Activated CD4-positive, CD25-positive, alpha-beta regulatory T cell treated with anti-CD3 and anti-CD28 coated beads, Interleukin-2, amount 50 U/mL, for 24 hours (primary cell): ENCODE measurements at regions not wholly inside any gene's neighbourhood (a gene's known extent, or its start where the extent isn't known, plus 50 kb on each side); places are given as distances from the start of the nearest gene placed in this dataset.

Experiments used
- ATAC-seq, 2 donors: fragments of 150-1000 bp; cut with Tn5 transposase; one replicate each; pipeline ENCODE4 v1.10.0; 2021; ENCODE audit warnings: mild to moderate bottlenecking in 1 of 2, moderate library complexity in 1 of 2

- no peak for ATAC-seq
These were observed 2194.3 kb upstream of the CELF4 start for GRCh38 chr18:39759926-39760325.

DNA sequence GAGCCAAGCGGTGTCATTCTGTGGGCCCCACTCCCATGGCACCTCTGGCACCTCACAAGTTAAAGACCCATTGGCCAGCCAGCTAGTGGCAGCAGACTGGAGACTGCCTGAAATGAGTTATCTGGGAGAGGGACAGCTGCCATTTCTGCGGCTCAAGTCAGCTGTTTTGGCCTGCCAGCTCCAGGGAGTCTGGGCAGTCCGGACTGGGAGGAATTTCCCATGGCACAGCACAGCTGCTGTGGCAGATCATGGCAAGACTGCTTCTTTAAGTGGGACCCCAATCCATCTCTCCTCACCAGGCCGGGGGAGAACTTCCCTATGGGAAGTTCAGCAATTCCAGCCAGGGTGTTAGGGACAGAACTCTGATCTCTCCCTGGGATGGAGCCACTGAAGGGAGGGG is 2187.6 kb upstream of the CELF4 start:
- no peak for ATAC-seq

GRCh38 chr18:39752351-39752750 is 2186.8 kb upstream of the CELF4 start:
- ATAC-seq = no peak

- ATAC-seq = no peak
These were observed 2186.3 kb upstream of the CELF4 start for GRCh38 chr18:39751921-39752320.

DNA sequence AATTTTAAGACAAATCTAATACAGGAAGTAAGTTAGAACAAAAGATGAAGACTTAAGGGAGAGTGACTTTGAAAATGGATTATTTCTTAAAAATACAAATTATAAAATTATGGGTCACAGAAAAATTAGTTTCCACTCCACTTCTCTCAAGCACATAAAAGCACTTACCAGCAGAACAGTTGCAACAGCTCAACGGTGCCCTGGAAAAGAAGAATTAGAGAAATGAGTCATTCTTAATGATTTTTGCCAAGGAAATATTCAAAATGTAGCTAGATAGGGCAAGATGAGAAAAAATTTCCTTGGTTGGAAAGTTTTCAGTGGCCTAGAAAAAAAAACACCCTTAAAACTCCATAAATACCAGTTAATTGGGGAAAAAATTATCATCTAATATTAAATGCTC is 2185.6 kb upstream of the CELF4 start:
- ATAC-seq = no peak

- no peak for ATAC-seq
These were observed 2183.6 kb upstream of the CELF4 start for GRCh38 chr18:39749154-39749553.

DNA sequence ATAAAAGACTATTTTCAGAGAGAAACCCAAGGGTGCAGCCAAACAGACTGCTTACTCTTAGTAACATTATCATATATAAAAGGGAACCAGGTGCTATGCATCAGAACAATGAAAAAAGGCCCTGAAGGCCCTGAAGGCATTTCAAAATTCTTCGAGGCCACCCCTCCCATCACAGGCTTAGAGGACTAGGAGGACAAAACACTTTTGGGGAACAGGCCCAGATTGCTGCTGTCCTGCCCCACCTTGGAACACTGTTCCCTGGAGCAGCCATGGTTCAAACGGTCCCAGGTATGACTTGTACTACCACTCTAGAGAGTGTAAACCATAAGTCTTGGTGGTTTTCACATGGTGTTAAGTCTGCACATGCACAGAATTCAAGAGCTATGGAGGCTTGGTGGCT is 2183.1 kb upstream of the CELF4 start:
- no peak for ATAC-seq

DNA sequence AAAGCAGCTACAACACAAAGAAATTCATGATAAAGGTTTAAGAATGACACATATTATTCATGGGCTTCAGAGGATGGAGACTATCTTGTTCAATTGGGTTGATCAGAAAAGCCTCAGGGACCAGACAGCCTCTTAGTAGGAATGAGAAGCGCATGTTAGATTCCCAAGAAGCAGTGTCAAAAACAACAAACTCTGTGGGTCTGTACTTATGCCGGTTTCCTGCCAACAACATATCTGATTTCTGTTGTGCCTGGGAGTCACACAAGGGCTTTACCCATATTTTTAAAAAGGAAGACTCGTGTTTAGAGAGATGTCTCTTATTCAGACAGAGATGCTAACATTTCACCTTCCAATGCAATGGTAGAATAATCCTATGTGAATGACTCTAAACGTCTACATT is 2180.6 kb upstream of the CELF4 start:
- no peak for ATAC-seq

- no peak for ATAC-seq
These were observed 2177.9 kb upstream of the CELF4 start for GRCh38 chr18:39743463-39743862.

DNA sequence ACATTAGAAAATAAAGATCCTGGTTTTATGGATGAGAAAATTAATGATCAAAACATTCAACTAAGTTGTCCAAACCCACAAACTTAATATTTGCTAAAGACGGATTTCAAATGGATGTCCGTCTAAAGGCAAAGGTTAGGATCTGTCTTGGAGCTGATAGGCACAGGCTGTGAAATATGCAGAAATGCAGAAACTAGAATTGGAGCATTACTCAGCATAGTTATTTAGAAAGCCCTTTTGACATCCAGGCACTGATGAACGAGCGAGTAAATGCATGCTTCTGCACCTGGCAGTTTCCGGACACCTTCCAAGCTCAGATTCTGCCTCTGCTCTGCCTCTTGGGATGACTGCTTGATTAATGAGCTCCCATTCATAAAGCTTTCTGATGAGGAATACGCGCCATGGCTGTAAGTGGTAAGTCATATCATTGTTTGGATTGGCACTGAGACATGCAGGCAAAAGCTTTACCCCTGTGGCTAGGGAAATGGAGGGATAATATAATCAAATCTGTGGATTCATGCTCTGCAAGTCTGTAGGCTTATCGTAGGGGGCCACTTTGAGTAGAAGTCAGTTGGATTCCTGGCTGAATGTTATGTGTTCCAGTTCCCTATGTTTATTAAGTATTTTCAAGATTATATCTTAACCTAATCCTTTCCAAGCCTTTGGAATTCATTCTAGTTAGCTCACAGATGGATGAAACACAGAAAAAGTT is 2176.3 kb upstream of the CELF4 start:
- ATAC-seq = no peak

DNA sequence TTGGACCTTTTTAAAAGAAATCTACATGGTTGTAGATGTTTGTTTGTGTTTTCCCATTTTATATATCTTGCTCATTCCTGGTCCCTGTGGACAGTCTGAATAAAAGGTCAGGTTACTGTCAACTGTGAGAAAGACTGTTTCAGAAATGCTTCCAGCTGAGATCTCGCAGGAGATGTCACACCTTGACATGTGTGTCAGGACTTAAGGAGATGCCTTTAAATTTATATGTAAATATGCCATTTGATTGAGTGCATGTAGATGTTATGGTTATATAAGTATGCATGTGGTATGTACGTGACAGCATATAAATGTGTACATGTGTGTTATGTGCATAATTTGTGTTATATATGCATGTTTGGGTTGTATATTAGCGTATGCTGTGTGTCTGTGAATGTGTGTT is 2172.3 kb upstream of the CELF4 start:
- ATAC-seq = no peak

- ATAC-seq = no peak
These were observed 2167.3 kb upstream of the CELF4 start for GRCh38 chr18:39732918-39733317.

DNA sequence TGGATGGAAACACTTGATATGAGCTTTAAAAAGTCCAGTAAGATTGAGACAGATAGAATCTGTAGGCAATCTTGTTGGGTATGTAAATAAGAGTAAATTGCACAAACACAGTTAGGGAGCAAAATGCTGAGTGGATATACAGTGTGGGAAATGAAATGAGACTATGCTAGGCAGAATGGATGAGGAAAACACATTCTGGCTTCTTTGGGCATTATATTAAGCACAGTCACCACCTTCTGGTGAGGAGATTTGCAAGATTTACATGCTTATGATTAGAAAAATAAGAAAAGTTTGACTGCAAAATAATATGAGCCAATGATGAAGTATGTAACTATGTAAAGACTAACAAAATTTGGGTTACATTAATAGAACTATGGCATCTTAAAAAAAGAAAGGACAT is 2165.0 kb upstream of the CELF4 start:
- no peak for ATAC-seq

GRCh38 chr18:39724652-39725051 is 2159.1 kb upstream of the CELF4 start:
- no peak for ATAC-seq

GRCh38 chr18:39721712-39722111 is 2156.1 kb upstream of the CELF4 start:
- no peak for ATAC-seq

DNA sequence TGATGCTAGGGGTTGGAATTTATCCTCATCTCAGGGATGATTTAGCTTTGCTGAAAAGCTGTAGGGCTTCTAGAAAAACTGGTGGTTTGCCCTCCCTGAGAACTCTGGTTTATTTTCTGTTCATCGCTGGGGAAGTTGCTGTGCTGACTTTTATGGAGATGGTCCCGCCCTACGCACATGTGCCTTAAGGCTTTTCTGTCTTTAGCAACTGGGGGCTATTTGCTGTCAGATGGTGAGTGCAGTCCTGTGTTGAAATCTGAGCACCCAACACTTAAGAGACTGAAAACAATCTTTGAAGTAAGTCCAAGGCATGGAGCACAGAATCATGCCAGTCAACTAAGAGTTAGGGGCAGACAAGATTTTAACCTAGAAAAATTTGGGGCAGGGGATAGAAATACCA is 2148.4 kb upstream of the CELF4 start:
- ATAC-seq = no peak

GRCh38 chr18:39711701-39712100 is 2146.1 kb upstream of the CELF4 start:
- ATAC-seq = no peak

- no peak for ATAC-seq
These were observed 2139.8 kb upstream of the CELF4 start for GRCh38 chr18:39705362-39705761.

DNA sequence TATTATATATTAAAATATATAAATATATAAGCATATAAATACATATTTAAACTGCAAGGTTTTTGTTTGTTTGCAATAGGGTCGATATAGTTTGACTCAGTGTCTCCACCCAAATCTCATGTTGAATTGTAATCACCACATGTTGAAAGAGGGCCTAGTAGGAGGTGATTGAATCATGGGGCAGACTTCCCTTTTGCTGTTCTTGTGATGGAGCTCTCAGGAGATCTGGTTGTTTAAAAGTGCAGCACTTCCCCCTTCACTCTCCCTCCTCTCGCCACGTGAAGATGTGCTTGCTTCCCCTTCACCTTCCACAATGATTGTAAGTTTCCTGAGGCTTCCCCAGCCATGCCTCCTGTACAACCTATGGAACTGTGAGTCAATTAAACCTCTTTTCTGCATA is 2137.3 kb upstream of the CELF4 start:
- no peak for ATAC-seq

- no peak for ATAC-seq
These were observed 2136.2 kb upstream of the CELF4 start for GRCh38 chr18:39701839-39702238.

- ATAC-seq = no peak
These were observed 2135.6 kb upstream of the CELF4 start for GRCh38 chr18:39701055-39701783.

- ATAC-seq = no peak
These were observed 2133.9 kb upstream of the CELF4 start for GRCh38 chr18:39699340-39699964.

GRCh38 chr18:39698436-39698835 is 2132.8 kb upstream of the CELF4 start:
- no peak for ATAC-seq

- ATAC-seq = no peak
These were observed 2127.8 kb upstream of the CELF4 start for GRCh38 chr18:39693359-39693758.
